Astrocyte (in vitro differentiated cells and primary cell): ENCODE measurements at regions not wholly inside any gene's neighbourhood (a gene's known extent, or its start where the extent isn't known, plus 50 kb on each side); places are given as distances from the start of the nearest gene placed in this dataset.

Experiments
- EZH2 ChIP-seq: IDR thresholded peaks from 2 replicates; pipeline ENCODE4 v1.6.1; 2012; ENCODE audit warnings: mild to moderate bottlenecking, low read length, inconsistent platforms; ENCODE audit not compliant: insufficient read depth
- TF ChIP-seq, protein P1 (sequence below): IDR thresholded peaks from 2 replicates; pipeline ENCODE4 v1.5.1; 2011; ENCODE audit warnings: low read depth, mild to moderate bottlenecking, inconsistent platforms, low read length, moderate library complexity; ENCODE audit not compliant: insufficient read depth

DNA sequence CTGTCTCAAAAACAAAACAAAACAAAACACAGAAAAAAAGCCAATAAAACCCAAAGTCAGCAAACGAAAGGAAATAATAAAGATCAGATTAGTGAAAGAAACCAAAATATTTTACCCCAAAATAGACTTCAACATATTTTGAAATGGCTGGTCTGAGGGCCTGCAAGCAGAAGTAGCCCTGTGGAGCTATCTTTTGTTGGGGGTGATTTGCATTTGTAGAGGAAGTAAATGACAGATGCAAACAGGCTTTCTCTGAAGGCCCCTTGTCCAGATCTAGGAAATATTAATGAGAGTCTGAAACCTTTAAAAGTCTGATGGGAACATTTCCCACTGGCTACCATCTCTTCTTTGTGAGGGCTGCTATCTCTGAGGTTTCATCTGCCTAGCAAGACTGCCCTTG, 74.0 kb downstream of the GCNT4 start:
- TF ChIP-seq, protein P1, sequence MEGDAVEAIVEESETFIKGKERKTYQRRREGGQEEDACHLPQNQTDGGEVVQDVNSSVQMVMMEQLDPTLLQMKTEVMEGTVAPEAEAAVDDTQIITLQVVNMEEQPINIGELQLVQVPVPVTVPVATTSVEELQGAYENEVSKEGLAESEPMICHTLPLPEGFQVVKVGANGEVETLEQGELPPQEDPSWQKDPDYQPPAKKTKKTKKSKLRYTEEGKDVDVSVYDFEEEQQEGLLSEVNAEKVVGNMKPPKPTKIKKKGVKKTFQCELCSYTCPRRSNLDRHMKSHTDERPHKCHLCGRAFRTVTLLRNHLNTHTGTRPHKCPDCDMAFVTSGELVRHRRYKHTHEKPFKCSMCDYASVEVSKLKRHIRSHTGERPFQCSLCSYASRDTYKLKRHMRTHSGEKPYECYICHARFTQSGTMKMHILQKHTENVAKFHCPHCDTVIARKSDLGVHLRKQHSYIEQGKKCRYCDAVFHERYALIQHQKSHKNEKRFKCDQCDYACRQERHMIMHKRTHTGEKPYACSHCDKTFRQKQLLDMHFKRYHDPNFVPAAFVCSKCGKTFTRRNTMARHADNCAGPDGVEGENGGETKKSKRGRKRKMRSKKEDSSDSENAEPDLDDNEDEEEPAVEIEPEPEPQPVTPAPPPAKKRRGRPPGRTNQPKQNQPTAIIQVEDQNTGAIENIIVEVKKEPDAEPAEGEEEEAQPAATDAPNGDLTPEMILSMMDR: no peak
- no peak for TF ChIP-seq EZH2
